NCI-H2196 (cell line): ENCODE measurements at regions not wholly inside any gene's neighbourhood (a gene's known extent, or its start where the extent isn't known, plus 50 kb on each side); places are given as distances from the start of the nearest gene placed in this dataset.
"Not testable (repeated sequence)": the region's sequence is repeated elsewhere in the genome, so short reads cannot be mapped to it uniquely, and the experiment has no call there.

Experiments used
- DNase-seq: peaks from one replicate; lab custom pipeline; 2025; ENCODE audit not compliant: unreplicated experiment; lab: John Stamatoyannopoulos, UW

DNA sequence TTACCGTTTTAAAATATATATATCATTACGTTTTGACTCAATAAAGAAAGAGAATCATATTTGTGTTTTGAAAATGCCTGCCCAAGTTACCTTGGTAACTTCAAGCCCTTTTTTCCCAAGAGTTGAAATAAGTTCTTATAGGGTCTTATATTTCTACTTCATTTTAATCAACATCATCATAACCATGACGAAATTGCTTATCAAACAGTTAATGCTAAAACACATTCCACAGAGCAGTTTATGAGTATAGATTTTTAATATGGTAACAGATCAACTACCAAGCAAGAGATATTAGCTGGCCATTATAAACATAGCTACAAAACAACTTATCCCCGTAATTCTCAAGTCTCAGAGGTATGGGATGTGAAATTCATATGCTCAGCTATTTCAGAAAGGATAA lies 197.9 kb upstream of the LRRTM4 start:
- no peak for DNase-seq

- DNase-seq = no peak
These were observed 199.4 kb upstream of the LRRTM4 start for GRCh38 chr2:77721593-77721992.

DNA sequence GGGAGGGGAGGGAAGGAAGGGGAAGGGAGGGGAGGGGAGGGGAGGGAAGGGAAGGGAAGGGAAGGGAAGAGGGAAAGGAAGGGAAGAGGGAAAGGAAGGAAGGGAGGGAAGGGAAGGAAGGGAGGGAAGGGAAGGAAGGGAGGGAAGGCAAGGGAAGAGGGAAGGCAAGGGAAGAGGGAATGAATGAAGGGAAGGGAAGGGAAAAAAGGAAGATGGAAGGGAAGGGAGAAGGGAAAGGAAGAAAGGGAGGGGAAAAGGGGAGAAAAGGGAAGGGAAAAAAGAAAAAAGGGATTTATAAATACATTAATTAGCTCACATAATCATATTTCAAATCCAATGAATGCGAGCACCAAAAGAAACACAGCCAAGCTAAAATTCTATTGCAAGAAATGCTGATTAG lies 202.9 kb upstream of the LRRTM4 start:
- no peak for DNase-seq

- not testable (repeated sequence) for DNase-seq
These were observed 212.6 kb upstream of the LRRTM4 start for GRCh38 chr2:77734662-77735340.

- DNase-seq = no peak
These were observed 215.1 kb upstream of the LRRTM4 start for GRCh38 chr2:77737236-77737635.

DNA sequence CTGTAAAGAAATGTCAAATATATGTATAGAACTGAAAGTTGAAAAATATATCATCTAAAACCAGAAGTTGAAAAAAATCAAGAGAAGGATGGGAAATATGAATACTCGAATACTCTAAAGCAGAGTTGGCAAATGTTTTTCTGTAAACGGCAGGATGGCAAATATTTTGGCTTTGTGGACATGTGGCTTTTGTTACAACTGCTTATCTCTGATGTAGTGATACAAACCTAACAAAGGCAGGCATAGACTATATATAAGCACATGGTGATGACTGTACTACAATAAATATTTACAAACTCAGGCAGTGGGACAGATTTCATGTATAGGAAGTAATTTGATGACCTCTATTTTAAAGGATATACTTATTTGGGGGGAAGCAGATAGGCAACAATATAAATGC lies 224.6 kb upstream of the LRRTM4 start:
- no peak for DNase-seq

DNA sequence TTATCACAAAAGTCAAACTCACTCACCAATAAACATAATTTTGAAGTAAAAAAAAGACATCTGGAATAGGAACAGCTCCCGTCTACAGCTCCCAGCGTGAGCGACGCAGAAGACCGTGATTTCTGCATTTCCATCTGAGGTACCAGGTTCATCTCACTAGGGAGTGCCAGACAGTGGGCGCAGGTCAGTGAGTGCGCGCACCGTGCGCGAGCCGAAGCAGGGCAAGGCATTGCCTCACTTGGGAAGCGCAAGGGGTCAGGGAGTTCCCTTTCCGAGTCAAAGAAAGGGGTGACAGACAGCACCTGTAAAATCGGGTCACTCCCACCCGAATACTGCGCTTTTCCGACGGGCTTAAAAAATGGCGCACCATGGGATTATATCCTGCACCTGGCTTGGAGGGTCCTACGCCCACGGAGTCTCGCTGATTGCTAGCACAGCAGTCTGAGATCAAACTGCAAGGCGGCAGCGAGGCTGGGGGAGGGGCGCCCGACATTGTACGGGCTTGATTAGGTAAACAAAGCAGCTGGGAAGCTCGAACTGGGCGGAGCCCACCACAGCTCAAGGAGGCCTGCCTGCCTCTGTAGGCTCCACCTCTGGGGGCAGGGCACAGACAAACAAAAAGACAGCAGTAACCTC lies 231.7 kb upstream of the LRRTM4 start:
- DNase-seq = not testable (repeated sequence)

DNA sequence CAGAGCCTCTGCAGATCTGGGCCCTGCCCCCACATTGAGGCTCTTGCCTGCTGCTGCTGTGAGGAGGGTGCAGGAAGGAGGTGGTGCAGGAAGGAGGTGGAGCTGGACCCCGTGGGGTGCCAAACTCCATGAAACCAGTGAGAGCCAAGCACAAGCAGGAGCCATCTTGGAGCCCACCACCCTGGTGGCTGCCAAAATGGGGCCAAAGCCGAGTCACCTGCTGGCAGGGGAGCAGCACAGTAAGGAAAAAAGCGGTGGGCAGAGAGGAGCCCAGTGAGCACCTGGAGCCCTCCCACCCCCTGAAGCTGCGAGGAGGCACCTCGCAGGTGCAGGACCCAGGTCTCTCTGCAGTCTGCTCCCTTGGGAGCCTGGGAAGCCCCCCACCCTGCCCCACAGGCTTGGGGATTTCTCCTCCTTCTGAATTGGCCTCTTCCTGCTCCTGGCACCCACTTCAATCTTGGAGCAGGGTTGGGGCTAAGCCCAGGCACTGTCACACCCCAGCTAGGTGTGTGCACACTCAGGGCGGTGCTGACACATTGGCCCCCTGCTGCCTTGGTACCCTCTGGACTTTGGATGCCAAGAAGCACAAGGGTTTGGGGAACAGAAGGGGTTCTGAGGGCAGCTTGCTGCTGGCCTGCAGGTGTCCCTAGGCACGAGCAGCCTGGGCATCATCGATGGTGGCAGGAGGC lies 245.4 kb upstream of the LRRTM4 start:
- DNase-seq = no peak

DNA sequence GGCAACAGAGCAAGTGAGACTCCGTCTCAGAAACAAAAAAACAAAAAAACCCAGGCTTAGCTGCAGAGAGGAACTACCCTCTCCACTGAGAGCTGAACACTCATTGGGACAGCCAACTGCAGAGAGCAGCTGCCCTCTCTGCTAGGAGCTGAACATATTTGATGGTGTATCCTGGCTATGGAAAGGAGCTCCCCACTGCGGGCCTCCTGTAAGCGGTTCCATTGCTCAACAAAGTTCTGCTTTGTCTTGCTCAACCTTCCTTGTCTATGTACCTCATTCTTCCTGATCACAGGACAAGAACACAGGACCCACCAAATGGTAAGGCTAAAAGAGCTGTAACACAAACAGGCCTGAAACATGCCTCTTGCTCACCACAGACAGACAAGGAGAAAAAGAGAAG lies 246.3 kb upstream of the LRRTM4 start:
- DNase-seq = no peak

DNA sequence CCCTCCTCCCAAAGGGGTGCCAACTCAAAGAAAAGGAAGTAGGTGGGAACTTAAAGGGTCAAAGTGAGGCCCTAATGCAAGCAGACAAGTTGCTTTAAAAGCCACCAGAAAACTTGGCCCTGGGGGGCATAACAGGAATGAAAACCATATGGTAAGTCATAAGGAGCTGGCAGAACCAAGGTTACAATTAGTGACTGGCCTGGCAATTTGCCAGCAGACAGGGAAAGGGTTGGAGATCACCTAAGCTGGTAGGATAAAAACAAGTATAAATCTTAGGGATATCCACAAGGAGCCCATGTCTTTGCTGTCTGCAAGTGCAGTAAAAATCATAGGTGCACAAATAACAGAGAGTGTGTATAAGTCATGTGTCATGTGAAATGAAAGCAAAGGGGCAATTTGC lies 256.7 kb upstream of the LRRTM4 start:
- no peak for DNase-seq

GRCh38 chr2:77793500-77793899 lies 271.3 kb upstream of the LRRTM4 start:
- DNase-seq = not testable (repeated sequence)

- no peak for DNase-seq
These were observed 274.2 kb upstream of the LRRTM4 start for GRCh38 chr2:77796397-77796796.

DNA sequence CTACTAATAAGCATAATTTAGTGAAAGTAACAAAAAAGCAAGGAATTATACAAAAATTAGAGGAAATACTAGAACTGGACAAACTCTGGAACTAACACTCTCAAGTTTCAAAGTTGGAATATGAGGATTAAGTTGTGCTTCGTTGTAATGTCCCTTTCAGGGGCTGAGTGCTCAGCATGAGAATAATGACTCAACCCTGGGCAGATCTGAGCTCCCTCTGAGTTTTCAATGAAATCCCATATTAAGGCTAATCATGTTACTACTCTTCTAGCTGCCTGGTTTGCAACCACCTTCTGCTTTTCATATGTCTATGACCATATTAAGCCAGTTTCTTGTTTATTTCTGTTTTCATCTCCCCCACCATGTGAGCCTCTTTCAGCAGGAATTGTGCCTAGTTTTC lies 274.9 kb upstream of the LRRTM4 start:
- DNase-seq = no peak

DNA sequence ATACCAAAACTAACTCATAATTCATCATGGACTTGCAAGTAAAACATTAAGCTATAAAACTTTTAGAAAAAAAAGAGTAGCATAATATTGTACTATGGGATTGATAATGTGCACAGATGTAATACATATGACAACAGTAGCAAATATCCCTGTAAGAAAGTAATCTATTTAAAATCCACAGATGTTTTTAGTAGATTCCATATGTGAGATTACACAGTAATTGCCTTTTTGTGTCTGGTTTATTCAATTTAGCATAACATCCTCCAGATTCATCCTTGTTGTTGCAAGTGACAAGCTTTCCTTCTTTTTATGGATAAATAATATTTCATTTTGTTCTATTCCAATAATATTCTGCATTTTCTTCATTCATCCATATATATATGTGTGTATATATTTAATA lies 278.2 kb upstream of the LRRTM4 start:
- DNase-seq = no peak

DNA sequence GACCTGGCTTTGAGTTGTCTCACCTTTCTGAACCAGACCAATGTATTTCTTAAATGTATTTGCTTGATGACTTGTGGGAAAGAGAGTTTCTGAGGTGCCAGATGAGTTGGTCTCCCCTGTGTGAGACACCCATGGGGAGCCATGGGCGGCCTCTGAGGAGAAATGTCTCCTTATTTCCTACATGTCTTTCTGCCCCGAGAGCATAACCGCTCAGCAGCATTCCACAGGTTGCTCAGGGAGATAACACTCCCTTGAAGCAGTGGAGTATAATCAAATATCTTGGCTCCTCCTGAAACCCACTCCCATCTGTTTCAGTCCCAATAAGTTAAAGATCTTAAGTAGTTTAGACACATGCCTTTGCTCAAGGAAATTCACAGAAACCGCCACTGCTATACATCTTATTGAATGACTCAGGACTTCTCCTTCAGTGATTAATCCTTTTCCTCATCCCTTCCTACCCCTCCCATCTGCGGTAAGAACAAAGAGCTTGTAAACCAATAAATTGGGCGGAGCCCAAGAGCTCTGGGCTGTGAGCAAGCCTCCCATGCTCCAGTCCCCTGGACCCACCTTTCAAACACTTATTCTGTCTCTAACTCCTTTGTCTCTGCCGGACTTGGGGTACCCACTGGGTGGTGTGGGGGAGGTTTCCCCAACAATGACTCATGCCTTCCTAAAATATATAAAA lies 285.5 kb upstream of the LRRTM4 start:
- no peak for DNase-seq

DNA sequence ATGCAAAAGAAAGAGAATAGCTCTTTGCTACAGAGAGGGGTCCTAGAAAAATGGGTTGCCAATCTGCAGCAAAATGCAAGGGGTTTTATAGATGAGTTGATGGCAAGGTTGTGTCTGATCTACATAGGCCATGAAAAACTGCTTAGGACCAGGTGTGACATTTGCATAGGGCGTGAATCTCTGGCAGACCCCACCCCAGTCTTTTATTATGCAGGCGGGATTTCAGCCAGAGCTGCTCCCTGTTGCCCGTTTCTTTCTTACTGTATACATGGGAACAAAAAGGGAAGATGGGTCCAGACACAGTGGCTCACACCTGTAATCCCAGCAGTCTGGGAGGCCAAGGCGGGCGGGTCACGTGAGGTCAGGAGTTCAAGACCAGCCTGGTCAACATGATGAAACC lies 286.4 kb upstream of the LRRTM4 start:
- DNase-seq = no peak

GRCh38 chr2:77813599-77813998 lies 291.4 kb upstream of the LRRTM4 start:
- no peak for DNase-seq

- no peak for DNase-seq
These were observed 294.4 kb upstream of the LRRTM4 start for GRCh38 chr2:77816618-77817017.

- no peak for DNase-seq
These were observed 296.0 kb upstream of the LRRTM4 start for GRCh38 chr2:77818186-77818585.

GRCh38 chr2:77823028-77823427 lies 300.9 kb upstream of the LRRTM4 start:
- no peak for DNase-seq

GRCh38 chr2:77831060-77831459 lies 308.9 kb upstream of the LRRTM4 start:
- no peak for DNase-seq

DNA sequence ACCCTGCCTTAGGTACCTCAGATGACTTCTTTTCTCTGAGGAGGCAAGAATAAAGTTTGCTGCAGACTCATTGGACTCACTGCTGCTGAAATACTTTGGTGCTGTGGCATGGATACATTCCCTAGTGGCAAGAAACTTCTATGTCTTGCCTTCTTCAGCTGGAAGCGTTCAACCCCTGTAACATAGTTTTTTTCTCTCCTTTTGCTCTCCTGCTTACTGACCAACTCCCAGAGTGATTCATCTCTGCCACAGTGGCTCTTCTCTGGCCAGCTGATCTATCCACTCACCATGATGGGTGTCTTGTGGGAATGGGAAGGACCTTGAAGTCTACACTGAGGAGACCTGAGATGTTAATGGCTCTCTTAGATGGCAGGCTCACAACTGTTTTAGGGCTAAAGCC lies 309.3 kb upstream of the LRRTM4 start:
- DNase-seq = no peak
